Spinal cord (tissue), 9 donors: ENCODE measurements at regions not wholly inside any gene's neighbourhood (a gene's known extent, or its start where the extent isn't known, plus 50 kb on each side); places are given as distances from the start of the nearest gene placed in this dataset.
A peak's percentile ranks its signal among the peaks of the same experiment; 100 is the strongest.

Experiments used
- DNase-seq, 6 donors: peaks; one replicate each; pipeline versions ENCODE4 v3.0.0 to v3.0.0-alpha.2; 2013 to 2015; ENCODE audit warnings: low spot score in 6 of 6, low read depth in 4 of 6
- H3K27ac ChIP-seq: one replicate; pipeline ENCODE4 v1.5.1; 2013; ENCODE audit warnings: low read depth, low read length, control low read depth
- H3K27me3 ChIP-seq: one replicate; pipeline ENCODE4 v1.6.1; 2013; ENCODE audit warnings: low read length; ENCODE audit not compliant: control insufficient read depth, insufficient read depth
- H3K36me3 ChIP-seq: one replicate; pipeline ENCODE4 v1.6.1; 2013; ENCODE audit warnings: low read length; ENCODE audit not compliant: control insufficient read depth, insufficient read depth
- H3K4me1 ChIP-seq: one replicate; pipeline ENCODE4 v1.6.1; 2013; ENCODE audit warnings: low read length; ENCODE audit not compliant: control insufficient read depth, insufficient read depth
- H3K4me3 ChIP-seq: one replicate; pipeline ENCODE4 v1.5.1; 2013; ENCODE audit warnings: low read depth, low read length, control low read depth
- H3K9me3 ChIP-seq: one replicate; pipeline ENCODE4 v1.6.1; 2013; ENCODE audit warnings: low read length; ENCODE audit not compliant: control insufficient read depth, insufficient read depth
- WGBS: methylation state at CpG from one replicate; pipeline ENCODE4 v1.1.5; 2013; ENCODE audit warnings: missing lambda C conversion rate; ENCODE audit not compliant: insufficient coverage; 5-methylcytosine and 5-hydroxymethylcytosine counted together
- donor health status: healthy.

DNA sequence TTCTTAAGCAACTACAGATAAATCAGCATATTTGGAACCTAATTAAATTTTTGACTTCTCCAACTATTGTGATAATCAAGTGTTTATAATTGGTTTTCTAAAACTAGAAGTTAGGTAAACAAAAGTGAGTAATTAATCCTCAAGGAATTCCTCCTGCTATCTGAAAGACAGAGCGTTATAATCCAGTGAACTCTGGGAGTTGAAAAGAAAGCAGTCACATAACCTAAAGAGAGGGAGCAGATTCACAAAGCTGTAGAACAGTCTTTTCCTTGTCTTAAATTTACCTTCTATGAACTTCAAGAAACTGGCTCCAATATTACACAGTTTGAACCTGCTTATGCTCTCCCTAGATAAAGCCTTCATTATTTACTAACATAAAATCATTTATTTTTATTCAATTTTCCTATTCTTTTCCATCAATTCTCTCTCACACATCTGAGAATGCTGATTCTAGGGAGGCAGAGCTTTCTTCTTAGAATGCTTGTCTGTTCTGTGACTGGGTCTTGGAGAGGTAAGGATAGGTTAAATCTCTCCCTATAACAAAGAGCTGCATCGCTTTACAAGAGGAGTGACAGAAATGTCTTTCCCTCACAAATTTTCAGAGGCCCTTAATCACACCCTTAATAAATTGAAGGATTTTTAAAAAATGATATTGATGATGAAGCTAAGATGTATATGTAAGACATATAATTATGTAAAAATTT is 132.8 kb downstream of the TUSC7 start:
- no CpG with 5 or more reads among the region's 2 CpGs for WGBS

DNA sequence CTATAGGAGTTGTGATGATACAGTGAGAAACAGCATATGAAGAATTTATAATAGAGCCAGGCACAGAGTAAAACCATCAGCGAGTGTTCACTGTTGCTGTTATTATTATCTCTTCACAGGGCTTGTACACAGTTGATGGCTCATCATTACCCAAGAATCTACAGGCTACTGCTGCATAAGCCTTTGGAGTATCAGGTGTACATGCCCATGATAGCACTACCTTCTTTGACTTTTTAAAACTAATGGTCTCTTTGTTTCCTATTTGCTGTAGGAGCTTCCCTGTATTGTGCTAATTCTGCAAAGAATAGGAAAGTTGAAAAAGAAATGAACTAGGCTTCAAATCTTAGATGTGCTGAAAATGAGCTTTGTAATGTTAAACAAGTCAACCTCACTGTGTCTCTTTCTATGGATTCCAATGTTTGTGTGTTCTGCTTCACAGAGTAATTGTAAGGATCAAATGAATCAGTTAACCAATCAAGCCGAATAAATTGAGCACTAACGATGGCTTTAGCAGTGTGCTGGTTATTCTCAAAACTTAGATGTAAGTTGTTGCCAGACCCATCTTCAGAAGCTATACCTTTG is 138.8 kb downstream of the TUSC7 start:
- DNase-seq: no peak
- H3K27ac ChIP-seq: no peak overlapping the region
- no peaks in the 10 kb centered on the region for H3K4me1 ChIP-seq
- H3K27me3 ChIP-seq: no peaks in the 10 kb centered on the region
- no peaks in the 10 kb centered on the region for H3K36me3 ChIP-seq
- H3K4me3 ChIP-seq: no peak overlapping the region
- H3K9me3 ChIP-seq: no peaks in the 10 kb centered on the region
- 83% methylated on average over 1 of the region's 3 CpGs for WGBS

More for the DNA sequence above, 132.8 kb downstream of the TUSC7 start:
- H3K9me3 ChIP-seq: no peaks in the 10 kb centered on the region
- H3K4me1 ChIP-seq: no peaks in the 10 kb centered on the region
- no peaks in the 10 kb centered on the region for H3K36me3 ChIP-seq
- no peak for DNase-seq
- H3K27ac ChIP-seq: no peak overlapping the region
- H3K4me3 ChIP-seq: no peak overlapping the region
- no peaks in the 10 kb centered on the region for H3K27me3 ChIP-seq

DNA sequence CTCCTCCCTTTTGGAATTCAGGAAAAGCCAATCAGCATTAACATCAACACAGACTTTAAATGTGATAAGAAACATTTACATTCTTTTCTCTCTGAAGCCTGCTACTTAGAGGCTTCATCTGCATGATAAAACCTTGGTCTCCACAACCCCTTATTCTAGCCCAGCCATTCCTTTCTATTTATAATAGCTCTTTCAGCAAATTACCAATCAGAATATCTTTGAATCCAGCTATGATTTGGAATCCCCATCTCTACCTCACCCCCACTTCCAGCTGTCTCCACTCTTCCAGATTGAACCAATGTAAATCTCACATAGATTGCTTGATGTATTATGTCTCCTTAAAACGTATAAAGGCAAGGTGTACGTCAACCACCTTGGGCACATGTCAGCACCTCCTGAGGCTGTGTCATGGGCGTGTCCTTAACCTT is 139.7 kb downstream of the TUSC7 start:
- DNase-seq: no peak
- Histone ChIP-seq H3K27ac (no peak overlapping the region), H3K27me3 (no peaks in the 10 kb centered on the region), H3K9me3 (no peaks in the 10 kb centered on the region), H3K4me3 (no peak overlapping the region), H3K4me1 (no peaks in the 10 kb centered on the region), H3K36me3 (no peaks in the 10 kb centered on the region)
- WGBS: 56% methylated on average over 3 of the region's 3 CpGs

DNA sequence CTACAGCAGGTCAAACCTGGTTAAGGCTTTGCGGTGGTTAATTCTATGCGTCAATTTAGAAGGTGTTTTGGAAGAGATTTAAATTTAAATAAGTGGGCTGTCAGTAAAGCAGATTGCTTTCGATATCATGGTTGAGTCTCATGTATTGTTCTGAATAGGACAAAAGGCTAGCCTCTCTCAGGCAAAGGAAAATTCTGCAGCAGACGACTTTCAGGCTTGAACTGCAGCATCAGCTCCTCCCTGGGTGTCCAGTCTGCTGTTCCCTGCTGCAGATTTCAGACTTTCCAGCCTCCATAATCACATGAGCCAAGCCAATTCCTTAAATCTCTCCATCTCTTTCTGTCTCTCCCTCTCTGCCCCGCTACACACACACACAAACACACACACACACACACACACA is 143.2 kb downstream of the TUSC7 start:
- Histone ChIP-seq H3K9me3 (no peaks in the 10 kb centered on the region), H3K36me3 (no peaks in the 10 kb centered on the region), H3K4me3 (no peak overlapping the region), H3K27ac (no peak overlapping the region), H3K27me3 (no peaks in the 10 kb centered on the region), H3K4me1 (no peaks in the 10 kb centered on the region)
- no peak for DNase-seq
- WGBS: 53% methylated on average over 4 of the region's 5 CpGs

DNA sequence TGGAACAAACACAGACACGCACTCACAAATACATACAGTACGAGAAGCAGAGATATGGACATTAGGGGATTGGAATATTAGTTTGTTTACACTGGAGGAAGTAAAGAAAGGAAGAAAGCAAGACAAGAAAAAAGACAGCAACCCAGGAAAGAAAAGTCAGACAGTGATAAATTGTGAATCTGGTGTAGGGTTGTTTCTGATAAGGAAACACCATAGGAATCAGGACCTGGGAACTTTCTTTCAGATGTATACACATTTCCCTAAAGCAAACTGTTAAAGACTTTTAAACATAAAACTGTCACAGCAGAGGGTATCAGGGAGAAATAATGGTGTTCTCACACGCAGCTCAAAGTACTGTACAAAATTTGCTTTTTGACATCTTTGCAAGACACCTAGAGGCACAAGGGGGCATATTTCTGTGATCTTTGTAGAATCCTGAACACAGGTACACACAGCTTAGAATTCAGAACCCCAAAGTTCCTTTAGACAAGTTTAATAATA is 153.7 kb downstream of the TUSC7 start:
- H3K27me3 ChIP-seq: no peaks in the 10 kb centered on the region
- no CpG with 5 or more reads among the region's 3 CpGs for WGBS
- H3K4me1 ChIP-seq: no peaks in the 10 kb centered on the region
- no peaks in the 10 kb centered on the region for H3K9me3 ChIP-seq
- no peaks in the 10 kb centered on the region for H3K36me3 ChIP-seq
- no peak overlapping the region for H3K27ac ChIP-seq
- DNase-seq: no peak
- H3K4me3 ChIP-seq: no peak overlapping the region

DNA sequence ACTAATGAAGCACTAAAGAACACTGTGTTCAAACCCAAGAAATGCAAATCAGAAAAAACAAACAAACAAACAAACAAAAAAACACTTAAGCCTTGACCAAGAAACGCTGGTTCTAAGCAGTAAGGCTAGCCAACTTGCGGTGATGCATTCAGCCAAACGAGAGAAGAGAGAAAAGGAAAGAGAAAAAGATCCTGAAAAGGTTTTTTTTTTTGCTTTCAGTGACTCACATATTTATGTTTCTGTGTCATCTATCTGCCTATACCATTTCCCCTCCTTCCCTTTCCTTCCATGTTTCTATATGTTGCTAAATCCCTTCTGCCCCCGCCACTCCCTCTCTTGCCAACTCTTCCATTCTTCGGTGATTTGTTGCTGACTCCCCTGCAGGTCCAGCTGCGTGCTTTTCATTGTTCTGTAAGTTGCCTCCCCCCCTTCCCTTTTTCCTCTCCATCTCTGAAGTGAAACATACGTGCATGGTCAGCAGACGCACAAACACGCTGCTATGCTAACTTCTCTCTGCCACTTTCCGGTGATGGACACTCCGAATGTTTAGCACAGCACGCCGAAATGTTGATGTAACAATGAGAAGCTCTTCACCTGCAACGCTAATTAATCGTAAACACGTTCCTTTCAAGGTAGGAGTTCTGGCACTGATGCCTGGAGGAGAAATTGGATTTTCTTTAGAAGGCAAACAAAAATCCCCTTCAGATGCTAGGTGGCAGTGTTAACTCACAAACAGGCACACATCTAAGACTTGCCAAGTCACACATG is 154.4 kb downstream of the TUSC7 start:
- no peaks in the 10 kb centered on the region for H3K36me3 ChIP-seq
- WGBS: 3% methylated on average over 6 of the region's 16 CpGs
- H3K27me3 ChIP-seq: no peaks in the 10 kb centered on the region
- DNase-seq: peak; percentile 51 to 94 (median 72)
- no peaks in the 10 kb centered on the region for H3K9me3 ChIP-seq
- no peak overlapping the region for H3K27ac ChIP-seq
- peak overlapping the region; percentile 57 for H3K4me3 ChIP-seq
- no peaks in the 10 kb centered on the region for H3K4me1 ChIP-seq

DNA sequence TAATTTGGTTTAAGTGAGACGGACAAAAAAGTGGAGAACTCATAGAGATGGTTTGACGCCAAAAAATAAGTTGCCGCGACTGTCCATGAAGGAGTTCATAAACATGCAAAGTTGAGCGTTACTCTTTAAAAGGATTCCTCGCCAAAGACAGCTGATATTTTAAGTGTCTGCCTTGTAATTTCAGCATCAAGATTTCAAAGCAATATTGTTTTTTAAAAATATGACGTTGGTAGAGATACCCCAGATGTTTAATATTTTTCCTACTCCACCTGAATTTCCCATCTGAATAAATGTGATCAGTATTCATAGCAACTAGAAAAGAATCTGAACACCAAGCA is 155.0 kb downstream of the TUSC7 start:
- Histone ChIP-seq H3K4me3 (no peak overlapping the region), H3K9me3 (no peaks in the 10 kb centered on the region), H3K27ac (no peak overlapping the region), H3K36me3 (no peaks in the 10 kb centered on the region), H3K27me3 (no peaks in the 10 kb centered on the region), H3K4me1 (no peaks in the 10 kb centered on the region)
- no peak for DNase-seq
- WGBS: 15% methylated on average over 5 of the region's 7 CpGs

DNA sequence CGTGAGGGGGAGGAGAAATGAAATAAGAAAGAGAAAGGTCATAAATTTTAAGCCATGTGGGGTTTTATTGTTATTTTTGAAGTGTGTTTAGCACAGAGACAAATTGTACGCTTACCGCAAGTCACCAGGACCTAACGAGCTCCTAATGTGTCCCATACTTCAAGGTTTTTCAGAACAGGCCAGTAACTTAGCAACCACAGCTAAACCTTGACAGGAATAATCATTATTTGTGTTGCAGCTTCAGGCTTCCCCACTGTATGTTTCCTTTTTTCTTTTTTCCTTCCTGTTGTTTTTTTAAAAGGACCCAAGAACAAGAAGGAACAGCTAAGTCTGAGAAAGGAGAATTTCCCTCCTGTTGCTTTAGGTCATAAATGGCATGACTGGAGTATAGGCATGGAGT is 160.8 kb downstream of the TUSC7 start:
- no peak overlapping the region for H3K4me3 ChIP-seq
- H3K27ac ChIP-seq: no peak overlapping the region
- no CpG with 5 or more reads among the region's 4 CpGs for WGBS
- peak in 1 of 6 donors; percentile 57 for DNase-seq
- no peaks in the 10 kb centered on the region for H3K4me1 ChIP-seq
- no peaks in the 10 kb centered on the region for H3K36me3 ChIP-seq
- H3K27me3 ChIP-seq: no peaks in the 10 kb centered on the region
- no peaks in the 10 kb centered on the region for H3K9me3 ChIP-seq

DNA sequence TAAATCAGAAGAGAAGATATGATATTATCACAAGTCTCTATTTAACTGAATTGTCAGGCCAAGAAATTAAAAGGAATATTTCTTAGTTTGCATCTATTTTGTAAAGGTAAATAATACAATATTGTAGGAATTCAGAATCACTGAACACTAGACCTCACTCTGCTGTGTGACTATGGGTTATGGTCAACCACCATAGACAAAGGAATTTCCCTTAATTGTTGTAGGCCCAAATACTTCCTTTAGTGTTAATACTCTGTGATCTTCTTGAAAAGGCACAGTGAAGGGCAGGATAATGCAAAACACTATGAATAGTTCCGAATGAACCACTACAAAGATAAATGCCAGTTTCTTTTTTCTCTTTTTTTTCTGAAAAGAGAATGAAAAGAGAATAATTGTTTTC is 162.3 kb downstream of the TUSC7 start:
- Histone ChIP-seq H3K9me3 (no peaks in the 10 kb centered on the region), H3K4me1 (no peaks in the 10 kb centered on the region), H3K27ac (no peak overlapping the region), H3K27me3 (no peaks in the 10 kb centered on the region), H3K4me3 (no peak overlapping the region), H3K36me3 (no peaks in the 10 kb centered on the region)
- DNase-seq: no peak
- WGBS: no CpG with 5 or more reads among the region's 1 CpG
